ENCODE measurements at regions not wholly inside any gene's neighbourhood (a gene's known extent, or its start where the extent isn't known, plus 50 kb on each side); places are given as distances from the start of the nearest gene placed in this dataset.
"Not testable (repeated sequence)": the region's sequence is repeated elsewhere in the genome, so short reads cannot be mapped to it uniquely, and the experiment has no call there.

GRCh38 chr18:1047406-1047805, 142.7 kb downstream of the ADCYAP1 start:
- DNase-seq = no peak

- no peak for DNase-seq
Measured at GRCh38 chr18:1048032-1048431, 143.4 kb downstream of the ADCYAP1 start.

GRCh38 chr18:1049173-1049572, 144.5 kb downstream of the ADCYAP1 start:
- DNase-seq = no peak

DNA sequence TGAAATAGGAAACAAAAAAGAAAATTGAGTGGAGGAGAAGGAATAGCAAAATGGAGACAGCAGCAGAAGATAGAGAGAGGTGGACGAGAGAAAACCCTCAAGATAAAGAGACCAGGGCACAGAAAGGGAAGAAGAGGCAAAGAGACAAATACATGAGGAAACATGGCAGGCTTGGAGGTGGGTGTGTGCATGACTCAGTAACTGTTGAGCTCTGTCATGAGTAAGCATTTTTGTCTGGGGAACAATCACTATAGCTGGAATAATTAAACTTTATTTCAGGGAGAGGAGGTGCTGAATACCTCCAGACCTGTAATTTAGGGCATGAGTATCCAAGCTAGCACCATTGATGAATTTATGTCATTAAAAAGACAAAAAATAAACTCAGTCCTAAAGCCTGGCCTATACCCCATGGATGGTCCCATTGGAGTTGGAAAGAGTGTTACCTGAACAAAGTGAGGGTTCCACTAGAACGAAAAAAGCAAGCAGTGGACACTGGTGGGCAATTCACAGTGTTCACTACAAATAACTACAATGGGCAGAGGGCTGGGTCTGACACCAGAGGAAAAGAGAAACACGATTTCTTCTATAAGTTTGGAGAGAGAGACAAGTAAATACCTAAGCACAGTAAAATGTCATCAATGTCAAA, 145.5 kb downstream of the ADCYAP1 start:
- DNase-seq = no peak

- DNase-seq = no peak
Measured at GRCh38 chr18:1052301-1052700, 147.6 kb downstream of the ADCYAP1 start.

DNA sequence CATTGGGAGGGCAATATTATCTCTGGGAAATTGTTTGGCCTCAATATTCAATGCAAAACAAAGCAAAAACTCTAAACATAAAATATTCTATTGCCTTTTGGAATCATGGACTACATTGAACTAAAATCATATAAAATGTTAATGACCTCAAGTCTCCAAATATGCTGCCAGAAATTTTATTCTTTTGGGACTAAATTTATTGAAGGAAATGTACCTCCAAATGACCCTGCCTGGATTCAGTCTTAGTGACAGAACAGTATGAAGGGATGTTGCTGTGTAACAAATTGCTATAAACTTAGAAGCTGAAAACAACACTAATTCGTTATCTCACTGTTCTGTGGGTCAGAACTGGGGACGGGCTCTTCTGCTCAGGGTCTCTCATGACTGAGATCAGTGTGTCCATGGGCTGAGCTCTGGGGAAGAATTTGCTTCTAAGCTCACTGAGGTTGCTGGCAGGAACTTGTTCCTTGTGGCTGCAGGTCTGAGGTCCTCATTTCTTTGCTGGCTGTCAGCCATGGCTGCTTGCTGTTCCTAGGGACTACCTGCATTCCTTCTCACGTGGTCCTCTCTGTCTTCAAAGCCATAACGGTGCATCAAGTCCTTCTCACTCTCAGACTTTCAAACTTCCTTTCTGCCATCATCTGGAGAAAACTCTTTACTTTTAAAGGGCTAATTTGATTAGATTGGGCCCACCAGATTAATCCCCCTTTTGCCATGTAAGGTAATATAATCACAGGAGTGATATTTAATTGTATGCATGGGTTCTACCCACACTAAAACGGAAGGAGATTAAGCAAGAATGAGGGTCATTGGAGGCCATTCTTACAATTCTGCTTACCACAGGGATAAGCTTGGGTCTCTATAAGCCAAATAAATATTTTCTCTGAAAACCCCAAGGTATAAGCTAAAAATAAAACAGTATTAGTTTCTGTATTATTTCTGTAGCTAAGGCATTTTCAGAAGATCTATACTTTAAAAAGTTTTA, 149.0 kb downstream of the ADCYAP1 start:
- no peak for DNase-seq

DNA sequence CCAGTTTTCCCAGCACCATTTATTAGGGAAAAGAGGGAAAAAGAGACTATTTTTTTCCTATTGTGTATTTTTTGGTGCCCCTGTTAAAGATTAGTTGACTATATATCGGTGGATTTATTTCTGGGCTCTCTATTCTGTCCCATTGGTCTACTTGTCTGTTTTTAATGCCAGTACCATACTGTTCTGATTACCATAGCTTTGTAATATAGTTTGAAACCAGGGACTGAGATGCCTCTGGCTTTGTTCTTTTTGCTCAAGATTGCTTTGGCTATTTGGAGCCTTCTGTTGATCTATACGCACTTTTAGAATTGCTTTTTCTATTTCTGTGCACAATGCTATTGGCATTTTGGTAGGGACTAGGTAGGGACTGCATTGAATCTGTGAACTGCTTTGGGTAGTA, 151.7 kb downstream of the ADCYAP1 start:
- no peak for DNase-seq

DNA sequence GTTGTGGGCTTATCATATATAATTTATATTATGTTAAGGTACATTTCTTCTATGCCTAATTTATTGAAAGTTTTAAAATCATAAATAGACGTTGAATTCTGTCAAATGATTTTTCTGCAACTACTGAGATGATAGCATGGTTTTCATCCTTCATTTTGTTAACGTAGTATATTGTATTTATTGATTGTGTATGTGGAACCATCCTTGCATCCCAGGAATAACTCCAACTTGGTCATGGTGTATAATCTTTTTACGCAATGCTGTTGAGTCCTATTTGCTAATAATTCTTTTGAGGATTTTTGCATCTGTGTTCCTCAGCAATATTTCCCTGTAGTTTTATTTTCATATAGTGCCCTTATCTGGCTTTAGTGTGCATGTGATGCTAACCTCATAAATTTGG, 152.7 kb downstream of the ADCYAP1 start:
- no peak for DNase-seq

DNA sequence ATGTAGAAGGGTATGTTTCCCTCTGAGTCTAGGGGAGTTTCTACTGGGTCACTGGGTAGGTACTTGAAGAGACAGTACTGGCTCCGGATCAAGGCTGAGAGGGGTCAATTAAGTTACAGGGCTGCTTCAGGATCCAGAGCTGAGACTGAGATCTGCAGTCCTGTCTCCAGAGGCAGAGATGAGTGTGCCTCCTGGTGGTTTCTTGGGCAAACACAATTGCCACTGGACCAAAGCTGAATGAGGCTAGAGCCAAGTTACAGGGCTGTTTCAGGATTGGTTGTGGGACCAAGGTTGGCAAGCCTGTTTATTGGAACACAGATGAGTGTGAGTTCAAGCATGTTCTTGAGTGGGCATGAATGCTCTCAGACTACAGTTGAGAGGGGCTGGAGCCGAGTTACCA, 157.9 kb downstream of the ADCYAP1 start:
- DNase-seq = no peak

DNA sequence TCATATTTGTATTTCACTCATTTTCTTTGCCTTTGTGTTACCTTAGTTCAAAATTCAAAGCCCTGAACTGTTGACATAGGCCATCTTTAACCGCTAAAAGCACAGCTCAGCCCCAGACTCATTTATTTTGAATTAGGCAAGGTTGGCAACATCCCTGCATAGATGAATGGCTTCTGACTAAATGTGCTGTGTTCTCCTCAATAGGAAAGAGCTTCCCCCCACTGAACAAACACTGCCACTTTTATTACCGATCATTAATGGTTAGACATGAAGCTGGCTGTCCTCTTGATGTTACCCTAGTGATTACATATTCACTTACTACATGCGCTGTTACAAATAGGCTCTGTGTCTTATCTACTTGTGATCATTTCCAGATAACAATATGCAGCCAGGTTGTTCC, 170.7 kb downstream of the ADCYAP1 start:
- no peak for DNase-seq

DNA sequence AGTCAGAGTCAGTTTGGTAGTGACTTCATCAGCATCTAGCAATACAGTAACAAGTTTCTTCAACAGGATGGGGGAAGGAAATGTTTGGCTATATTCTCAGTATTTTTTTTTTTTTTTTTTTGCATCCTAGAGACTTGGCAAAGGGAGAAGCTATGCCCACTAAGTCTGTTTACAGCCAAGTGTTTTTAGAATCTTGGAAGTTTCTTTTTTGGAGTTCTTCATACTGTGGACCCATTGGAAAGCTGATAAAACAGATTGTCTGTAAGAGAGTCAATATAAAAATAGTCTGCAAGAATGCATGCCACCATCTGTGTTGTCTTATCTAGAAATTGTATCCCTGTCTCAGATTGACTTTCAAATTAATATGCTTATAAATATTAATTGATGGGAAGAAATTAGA, 171.2 kb downstream of the ADCYAP1 start:
- DNase-seq = no peak

DNA sequence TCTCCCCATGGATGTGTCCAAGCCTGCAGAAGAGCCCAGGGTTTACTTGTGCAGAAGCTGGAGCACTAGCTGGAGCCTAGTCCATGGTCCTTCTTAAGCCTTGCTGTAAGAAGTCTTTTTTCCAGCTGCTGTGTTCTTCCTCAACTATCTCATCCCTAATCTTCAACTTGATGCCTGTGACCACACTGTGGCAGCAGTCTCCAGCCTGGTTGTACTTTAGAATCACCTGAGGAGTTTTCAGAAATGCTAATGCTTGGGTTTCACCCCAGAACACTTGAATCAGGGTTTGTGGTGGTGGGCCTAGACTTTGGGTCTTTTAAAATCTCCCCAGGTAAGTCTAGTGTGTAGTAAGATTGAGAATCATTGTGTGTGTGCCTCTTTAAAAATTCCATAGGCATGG, 173.6 kb downstream of the ADCYAP1 start:
- DNase-seq = no peak

- DNase-seq = not testable (repeated sequence)
Measured at GRCh38 chr18:1083675-1084074, 179.0 kb downstream of the ADCYAP1 start.

DNA sequence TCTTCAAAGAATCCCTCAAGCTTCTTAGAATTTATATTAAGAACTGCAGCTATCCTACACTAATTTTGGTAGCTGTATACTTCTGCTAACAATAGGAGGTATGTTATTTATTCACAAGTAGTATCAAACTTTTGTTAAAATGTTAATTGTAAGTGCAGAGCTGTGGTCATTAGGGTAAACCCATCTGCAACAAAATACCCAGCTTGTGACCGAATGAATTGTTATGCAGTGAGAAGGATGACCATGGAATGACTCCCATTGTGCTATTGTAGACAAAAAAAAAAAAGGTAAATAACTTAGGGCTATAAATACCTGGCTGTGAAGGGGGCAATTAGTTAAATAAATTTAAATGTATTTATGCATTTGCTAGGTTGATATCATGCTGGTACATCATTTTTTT, 186.1 kb downstream of the ADCYAP1 start:
- no peak for DNase-seq

- DNase-seq = no peak
Measured at GRCh38 chr18:1092228-1092627, 187.6 kb downstream of the ADCYAP1 start.

GRCh38 chr18:1094409-1094808, 189.7 kb downstream of the ADCYAP1 start:
- DNase-seq = no peak

- not testable (repeated sequence) for DNase-seq
Measured at GRCh38 chr18:1097991-1098735, 193.5 kb downstream of the ADCYAP1 start.

GRCh38 chr18:1102848-1103247, 198.2 kb downstream of the ADCYAP1 start:
- no peak for DNase-seq

- no peak for DNase-seq
Measured at GRCh38 chr18:1103537-1103936, 198.9 kb downstream of the ADCYAP1 start.

GRCh38 chr18:1104181-1104881, 199.7 kb downstream of the ADCYAP1 start:
- DNase-seq = no peak

GRCh38 chr18:1124495-1124894, 219.8 kb downstream of the ADCYAP1 start:
- no peak for DNase-seq

GRCh38 chr18:1133541-1133940, 228.9 kb downstream of the ADCYAP1 start:
- DNase-seq = no peak

- DNase-seq = no peak
Measured at GRCh38 chr18:1147730-1148129, 243.1 kb downstream of the ADCYAP1 start.

Measured in activated naive CD4-positive, alpha-beta T cell (primary cell).